ENCODE measurements at regions not wholly inside any gene's neighbourhood (a gene's known extent, or its start where the extent isn't known, plus 50 kb on each side); places are given as distances from the start of the nearest gene placed in this dataset.

- H3K79me2 ChIP-seq (ENCODE audit: insufficient read depth, low read depth, low read length), result no peaks in the 10 kb centered on the region
- H3K9me2 ChIP-seq (ENCODE audit: insufficient read depth, low read length), result no peaks in the 10 kb centered on the region
- ChIA-PET CTCF (ENCODE audit: unreplicated experiment) (no interaction called here), POLR2A (no interaction called here)
- no peaks in the 10 kb centered on the region for H3K9me3 ChIP-seq (ENCODE audit: low read length)
- H2AFZ ChIP-seq (ENCODE audit: low read length), result no peak overlapping the region
- no peak overlapping the region for H3K4me3 ChIP-seq (ENCODE audit: low read depth, low read length, poor library complexity, severe bottlenecking)
- no peak for DNase-seq (ENCODE audit: low spot score)
- intact Hi-C loops (cut with micrococcal nuclease; ENCODE audit: unreplicated experiment), result no loop called here
- TF ChIP-seq EZH2phosphoT487 (IDR thresholded peaks at IDR 0.05; ENCODE audit: borderline replicate concordance, low read depth, low read length) (no peak), CTCF (conservative IDR thresholded peaks at IDR 0.05; ENCODE audit: low read length) (no peak)
- no TSS peak for BruUV-seq (replicated peaks)
- H3K27ac ChIP-seq (ENCODE audit: low read depth, low read length, poor library complexity, severe bottlenecking), result no peak overlapping the region
- H3K4me1 ChIP-seq (ENCODE audit: insufficient read depth, low read length, poor library complexity, severe bottlenecking), result no peaks in the 10 kb centered on the region
- H3K36me3 ChIP-seq (ENCODE audit: insufficient read depth, low read length), result no peaks in the 10 kb centered on the region
- H3K4me2 ChIP-seq (ENCODE audit: low read length), result no peak overlapping the region
- no peaks in the 10 kb centered on the region for H4K20me1 ChIP-seq (ENCODE audit: insufficient read depth, low read length)
These were observed 136.6 kb upstream of the SMAD3 start for GRCh38 chr15:66928784-66929183.

DNA sequence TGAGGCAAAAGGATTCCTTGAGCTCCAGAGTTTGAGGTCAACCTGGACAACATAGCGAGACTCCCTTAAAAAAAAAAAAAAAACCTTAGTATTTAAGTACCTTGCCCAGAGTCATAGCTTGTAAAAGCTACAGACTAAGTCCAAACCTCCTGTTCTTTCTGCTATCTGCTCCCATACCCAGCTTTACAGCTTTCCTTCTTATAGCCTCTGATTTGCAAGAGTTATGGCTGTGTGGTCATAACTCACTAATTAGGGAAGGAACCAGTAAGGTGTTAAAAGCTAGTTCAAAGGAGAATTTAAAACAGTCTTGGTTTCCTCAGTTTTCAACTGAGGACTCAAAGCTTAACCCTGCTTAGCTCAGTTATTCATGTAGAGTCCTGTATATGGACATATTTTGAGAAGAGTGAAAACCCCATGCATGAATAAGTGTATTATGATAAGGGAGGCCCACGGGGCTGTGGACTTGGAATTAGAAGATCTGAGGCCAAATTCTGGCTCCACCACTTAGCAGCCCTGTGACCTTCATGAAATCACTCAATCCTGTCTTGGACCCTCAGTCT lies 135.5 kb upstream of the SMAD3 start:
- intact Hi-C loops (cut with micrococcal nuclease; ENCODE audit: unreplicated experiment), result no loop called here
- H3K79me2 ChIP-seq (ENCODE audit: insufficient read depth, low read depth, low read length), result no peaks in the 10 kb centered on the region
- H2AFZ ChIP-seq (ENCODE audit: low read length), result no peak overlapping the region
- H3K4me1 ChIP-seq (ENCODE audit: insufficient read depth, low read length, poor library complexity, severe bottlenecking), result no peaks in the 10 kb centered on the region
- no peak overlapping the region for H3K27ac ChIP-seq (ENCODE audit: low read depth, low read length, poor library complexity, severe bottlenecking)
- CTCF ChIA-PET (ENCODE audit: unreplicated experiment), result interaction anchor here (0.5 kb wide), 1 partner anchor 11 kb away, joined by 3 read pairs; no protein-coding TSS in a partner anchor
- TF ChIP-seq CTCF (conservative IDR thresholded peaks at IDR 0.05; ENCODE audit: low read length), result no peak
- no peak for TF ChIP-seq EZH2phosphoT487 (IDR thresholded peaks at IDR 0.05; ENCODE audit: borderline replicate concordance, low read depth, low read length)
- H3K4me3 ChIP-seq (ENCODE audit: low read depth, low read length, poor library complexity, severe bottlenecking), result no peak overlapping the region
- H3K4me2 ChIP-seq (ENCODE audit: low read length), result no peak overlapping the region
- H3K9me3 ChIP-seq (ENCODE audit: low read length), result no peaks in the 10 kb centered on the region
- DNase-seq (ENCODE audit: low spot score), result no peak
- BruUV-seq (replicated peaks), result no TSS peak
- no peaks in the 10 kb centered on the region for H3K36me3 ChIP-seq (ENCODE audit: insufficient read depth, low read length)
- H3K9me2 ChIP-seq (ENCODE audit: insufficient read depth, low read length), result no peaks in the 10 kb centered on the region
- POLR2A ChIA-PET, result interaction anchor here (0.7 to 1.5 kb wide), 3 partner anchors 12 to 216 kb away, joined by 4 to 5 read pairs (median 4); no protein-coding TSS in a partner anchor
- H4K20me1 ChIP-seq (ENCODE audit: insufficient read depth, low read length), result no peaks in the 10 kb centered on the region

- DNase-seq (ENCODE audit: low spot score), result no peak
- no TSS peak for BruUV-seq (replicated peaks)
- Histone ChIP-seq H3K36me3 (ENCODE audit: insufficient read depth, low read length) (no peaks in the 10 kb centered on the region), H3K4me3 (ENCODE audit: low read depth, low read length, poor library complexity, severe bottlenecking) (no peak overlapping the region), H2AFZ (ENCODE audit: low read length) (no peak overlapping the region), H3K9me2 (ENCODE audit: insufficient read depth, low read length) (no peaks in the 10 kb centered on the region), H3K27ac (ENCODE audit: low read depth, low read length, poor library complexity, severe bottlenecking) (no peak overlapping the region), H4K20me1 (ENCODE audit: insufficient read depth, low read length) (no peaks in the 10 kb centered on the region), H3K4me2 (ENCODE audit: low read length) (no peak overlapping the region), H3K79me2 (ENCODE audit: insufficient read depth, low read depth, low read length) (no peaks in the 10 kb centered on the region), H3K4me1 (ENCODE audit: insufficient read depth, low read length, poor library complexity, severe bottlenecking) (no peaks in the 10 kb centered on the region), H3K9me3 (ENCODE audit: low read length) (no peaks in the 10 kb centered on the region)
- TF ChIP-seq CTCF (conservative IDR thresholded peaks at IDR 0.05; ENCODE audit: low read length) (no peak), EZH2phosphoT487 (IDR thresholded peaks at IDR 0.05; ENCODE audit: borderline replicate concordance, low read depth, low read length) (no peak)
- intact Hi-C loops (cut with micrococcal nuclease; ENCODE audit: unreplicated experiment), result no loop called here
- ChIA-PET CTCF (ENCODE audit: unreplicated experiment) (no interaction called here), POLR2A (no interaction called here)
These were observed 133.4 kb upstream of the SMAD3 start for GRCh38 chr15:66931768-66932633.

Measured in OCI-LY7 (cell line).